Epithelial cell of esophagus (primary cell): ENCODE measurements at regions not wholly inside any gene's neighbourhood (a gene's known extent, or its start where the extent isn't known, plus 50 kb on each side); places are given as distances from the start of the nearest gene placed in this dataset.

Source experiments
- DNase-seq: peaks from one replicate; pipeline ENCODE4 v3.0.0; 2010; ENCODE audit warnings: low read depth
- H3K4me3 ChIP-seq: 2 replicates; pipeline ENCODE4 v1.5.1; 2011; ENCODE audit warnings: mild to moderate bottlenecking, low read length, control low read depth
- TF ChIP-seq, protein P1 (sequence below): IDR thresholded peaks from 2 replicates; pipeline ENCODE4 v1.5.1; 2011; ENCODE audit warnings: low read depth, mild to moderate bottlenecking, low read length, control low read depth, inconsistent platforms; ENCODE audit not compliant: insufficient read depth; ENCODE audit errors: missing control alignments

GRCh38 chr2:235287375-235287733 lies 206.5 kb upstream of the AGAP1 start:
- DNase-seq = no peak

DNA sequence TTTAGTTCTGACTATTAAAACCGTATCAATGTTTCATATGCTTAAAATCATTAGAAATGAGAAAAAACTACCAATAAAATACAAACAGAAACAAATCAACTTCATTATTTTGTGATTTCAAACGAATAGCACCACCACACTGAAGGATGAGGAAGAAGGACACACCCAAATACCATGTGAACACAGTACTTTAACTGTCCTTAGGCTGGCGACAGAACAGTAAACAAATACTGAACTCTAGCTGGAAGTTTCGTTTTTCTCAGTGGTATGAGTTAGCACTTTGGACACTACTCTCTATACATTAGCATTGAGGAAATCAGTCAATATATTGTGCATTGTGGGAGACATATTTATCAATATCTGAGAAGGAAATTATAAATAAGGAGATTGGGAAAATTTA lies 202.4 kb upstream of the AGAP1 start:
- TF ChIP-seq, protein P1, sequence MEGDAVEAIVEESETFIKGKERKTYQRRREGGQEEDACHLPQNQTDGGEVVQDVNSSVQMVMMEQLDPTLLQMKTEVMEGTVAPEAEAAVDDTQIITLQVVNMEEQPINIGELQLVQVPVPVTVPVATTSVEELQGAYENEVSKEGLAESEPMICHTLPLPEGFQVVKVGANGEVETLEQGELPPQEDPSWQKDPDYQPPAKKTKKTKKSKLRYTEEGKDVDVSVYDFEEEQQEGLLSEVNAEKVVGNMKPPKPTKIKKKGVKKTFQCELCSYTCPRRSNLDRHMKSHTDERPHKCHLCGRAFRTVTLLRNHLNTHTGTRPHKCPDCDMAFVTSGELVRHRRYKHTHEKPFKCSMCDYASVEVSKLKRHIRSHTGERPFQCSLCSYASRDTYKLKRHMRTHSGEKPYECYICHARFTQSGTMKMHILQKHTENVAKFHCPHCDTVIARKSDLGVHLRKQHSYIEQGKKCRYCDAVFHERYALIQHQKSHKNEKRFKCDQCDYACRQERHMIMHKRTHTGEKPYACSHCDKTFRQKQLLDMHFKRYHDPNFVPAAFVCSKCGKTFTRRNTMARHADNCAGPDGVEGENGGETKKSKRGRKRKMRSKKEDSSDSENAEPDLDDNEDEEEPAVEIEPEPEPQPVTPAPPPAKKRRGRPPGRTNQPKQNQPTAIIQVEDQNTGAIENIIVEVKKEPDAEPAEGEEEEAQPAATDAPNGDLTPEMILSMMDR = no peak
- no peak for DNase-seq
- H3K4me3 ChIP-seq = no peak overlapping the region

More at GRCh38 chr2:235287375-235287733, 206.5 kb upstream of the AGAP1 start:
- H3K4me3 ChIP-seq = no peak overlapping the region
- TF ChIP-seq, protein P1 = no peak

DNA sequence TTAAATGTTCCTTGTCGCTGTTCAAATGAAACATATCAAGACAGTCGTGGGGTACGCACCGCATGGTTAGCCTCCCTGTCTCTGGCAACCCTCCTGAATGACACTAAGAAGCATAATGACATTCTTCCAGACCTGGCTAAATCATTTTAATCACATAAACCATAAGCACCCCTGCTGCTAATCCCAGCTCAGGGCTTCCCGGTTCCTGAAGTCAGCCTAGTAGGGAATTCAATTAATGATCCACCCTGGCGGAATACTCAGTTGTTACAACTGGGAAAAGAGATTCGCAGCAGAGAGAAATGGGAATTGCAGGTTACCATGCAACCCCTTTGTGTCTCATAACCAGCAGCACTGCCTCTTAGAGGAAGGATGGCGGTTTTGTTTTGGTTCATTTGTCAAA lies 200.8 kb upstream of the AGAP1 start:
- H3K4me3 ChIP-seq = no peak overlapping the region
- DNase-seq = no peak
- TF ChIP-seq, protein P1 = no peak

DNA sequence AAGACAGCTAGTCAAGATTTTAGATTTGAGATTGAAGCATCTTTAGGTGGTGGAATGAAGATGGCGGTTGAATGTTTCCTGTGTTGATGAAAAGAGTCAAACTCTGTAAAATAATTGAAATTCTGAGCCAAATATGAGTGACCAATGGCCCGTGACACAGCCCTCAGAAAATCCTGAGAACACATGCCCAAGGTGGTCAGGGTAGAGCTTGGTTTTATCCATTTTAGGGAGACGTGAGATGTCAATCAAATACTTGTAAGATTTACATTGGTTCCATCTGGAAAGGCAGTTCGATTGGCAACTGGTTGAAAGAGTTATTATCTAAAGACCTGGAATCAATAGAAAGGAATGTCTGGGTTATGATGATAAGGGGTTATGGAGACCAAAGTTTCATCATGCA lies 198.0 kb upstream of the AGAP1 start:
- no peak overlapping the region for H3K4me3 ChIP-seq
- TF ChIP-seq, protein P1 = no peak
- DNase-seq = no peak

DNA sequence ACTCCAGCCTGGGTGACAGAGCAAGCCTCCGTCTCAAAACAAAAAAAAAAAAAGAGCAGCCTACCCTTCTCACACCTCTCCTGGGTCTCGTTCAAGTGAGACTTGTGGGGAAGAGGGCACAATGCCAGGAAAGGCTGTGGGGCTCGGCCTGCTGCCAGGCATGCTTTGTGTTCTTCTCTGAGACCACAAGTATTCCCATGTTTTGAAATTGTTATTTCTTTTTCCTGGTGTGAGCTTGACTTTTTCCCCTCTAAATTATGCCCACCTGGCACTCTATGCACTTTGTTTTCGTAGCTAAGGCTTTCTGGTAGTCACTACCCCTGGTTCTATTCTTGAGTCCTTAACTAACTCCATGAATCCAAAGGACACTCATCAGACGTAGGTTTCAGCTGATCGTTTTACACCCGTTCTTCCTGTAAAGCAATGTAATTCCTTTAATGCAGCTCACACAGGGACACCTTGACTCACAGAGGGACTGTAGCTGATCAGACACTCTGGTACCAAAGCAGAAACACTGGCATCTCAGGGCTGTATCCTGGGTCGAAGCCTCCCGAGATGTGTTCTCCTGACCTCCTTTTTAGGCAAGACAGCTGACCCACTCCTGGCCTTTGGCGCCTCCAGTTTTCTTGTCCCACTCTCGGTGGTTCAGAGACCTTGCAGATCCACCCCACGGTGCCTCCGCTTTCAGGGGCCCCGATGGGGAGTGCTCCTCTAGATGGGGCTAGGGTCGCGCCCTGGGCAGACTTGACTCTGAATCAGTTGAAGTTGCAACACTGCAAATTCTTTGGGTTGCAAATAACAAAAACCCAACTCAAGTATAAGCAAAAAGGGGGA lies 193.3 kb upstream of the AGAP1 start:
- TF ChIP-seq, protein P1 = no peak
- H3K4me3 ChIP-seq = no peak overlapping the region
- peak; percentile 12 for DNase-seq

- no peak overlapping the region for H3K4me3 ChIP-seq
- TF ChIP-seq, protein P1 = no peak
- DNase-seq = no peak
Observed at GRCh38 chr2:235301202-235302076, 192.4 kb upstream of the AGAP1 start.

- no peak overlapping the region for H3K4me3 ChIP-seq
- TF ChIP-seq, protein P1 = no peak
- DNase-seq = no peak
Observed at GRCh38 chr2:235302263-235302662, 191.6 kb upstream of the AGAP1 start.
